Lower leg skin (tissue), 4 donors: ENCODE measurements at regions not wholly inside any gene's neighbourhood (a gene's known extent, or its start where the extent isn't known, plus 50 kb on each side); places are given as distances from the start of the nearest gene placed in this dataset.
A peak's percentile ranks its signal among the peaks of the same experiment; 100 is the strongest.

Experiments used
- DNase-seq, 2 donors: peaks; one replicate each; pipeline ENCODE4 v3.0.0-alpha.2; 2019; ENCODE audit warnings: low spot score in 2 of 2
- H3K4me3 ChIP-seq: fragments of 200-600 bp; sonication (generic); 2 replicates; pipeline ENCODE4 v1.5.1; 2017; ENCODE audit warnings: mild to moderate bottlenecking, low read depth; ENCODE audit not compliant: poor library complexity, severe bottlenecking
- CTCF ChIP-seq, 3 donors: fragments of 450-650 bp; IDR thresholded peaks; one replicate each; pipeline ENCODE4 v1.5.1; 2016; ENCODE audit warnings: antibody characterized with exemption in 3 of 3, mild to moderate bottlenecking in 3 of 3, moderate library complexity in 2 of 3
- POLR2A ChIP-seq, 2 donors: fragments of 450-650 bp; IDR thresholded peaks; one replicate each; pipeline ENCODE4 v1.6.1; 2016 to 2017; ENCODE audit warnings: antibody characterized with exemption in 2 of 2, mild to moderate bottlenecking in 1 of 2, moderate library complexity in 1 of 2
- WGBS, 2 donors: methylation state at CpG; one replicate each; pipeline ENCODE4 v1.1.5; 2018; 5-methylcytosine and 5-hydroxymethylcytosine counted together
- intact Hi-C: fragments of 100-400 bp; cut with DNase I; formaldehyde crosslinking; loops from one replicate; pipeline ENCODE4 v1.15.0; 2023; ENCODE audit warnings: low total_unique reads

GRCh38 chr11:69566001-69566400 lies 75.0 kb upstream of the CCND1 start:
- TF ChIP-seq CTCF (IDR thresholded peaks at IDR 0.05) (no peak), POLR2A (IDR thresholded peaks at IDR 0.05) (no peak)
- intact Hi-C loops, result no loop called here
- H3K4me3 ChIP-seq, result no peak overlapping the region
- DNase-seq, result no peak
- WGBS, 2 donors, result 91 to 94% methylated on average over 3 of the region's 3 CpGs

GRCh38 chr11:69567951-69568808 lies 72.8 kb upstream of the CCND1 start:
- no peak for TF ChIP-seq POLR2A (IDR thresholded peaks at IDR 0.05)
- H3K4me3 ChIP-seq, result no peak overlapping the region
- 80 to 83% methylated on average over 18 of the region's 18 CpGs for WGBS, 2 donors
- intact Hi-C loops, result no loop called here
- DNase-seq, result peak in 1 of 2 donors; percentile 76

GRCh38 chr11:69568809-69569097 lies 72.2 kb upstream of the CCND1 start:
- H3K4me3 ChIP-seq, result no peak overlapping the region
- 44 to 85% methylated on average over 4 of the region's 4 CpGs for WGBS, 2 donors
- intact Hi-C loops, result no loop called here
- TF ChIP-seq POLR2A (IDR thresholded peaks at IDR 0.05) (no peak), CTCF (IDR thresholded peaks at IDR 0.05) (no peak)
- no peak for DNase-seq

GRCh38 chr11:69569306-69570200 lies 71.4 kb upstream of the CCND1 start:
- intact Hi-C loops, result no loop called here
- H3K4me3 ChIP-seq, result no peak overlapping the region
- WGBS, 2 donors, result 89 to 90% methylated on average over 21 of the region's 21 CpGs

GRCh38 chr11:69572233-69572860 lies 68.6 kb upstream of the CCND1 start:
- TF ChIP-seq CTCF (IDR thresholded peaks at IDR 0.05), result no peak
- no peak for TF ChIP-seq POLR2A (IDR thresholded peaks at IDR 0.05)
- peak in 1 of 2 donors; percentile 59 for DNase-seq
- intact Hi-C loops, result no loop called here
- no peak overlapping the region for H3K4me3 ChIP-seq
- 87 to 90% methylated on average over 11 of the region's 11 CpGs for WGBS, 2 donors

More at GRCh38 chr11:69569306-69570200, 71.4 kb upstream of the CCND1 start:
- no peak for TF ChIP-seq CTCF (IDR thresholded peaks at IDR 0.05)
- no peak for TF ChIP-seq POLR2A (IDR thresholded peaks at IDR 0.05)
- peak in 1 of 2 donors; percentile 71 for DNase-seq

GRCh38 chr11:69572861-69573260 lies 68.1 kb upstream of the CCND1 start:
- no peak overlapping the region for H3K4me3 ChIP-seq
- TF ChIP-seq CTCF (IDR thresholded peaks at IDR 0.05), result no peak
- no peak for TF ChIP-seq POLR2A (IDR thresholded peaks at IDR 0.05)
- 72 to 89% methylated on average over 4 to 5 of the region's 5 CpGs for WGBS, 2 donors
- DNase-seq, result peak in 1 of 2 donors; percentile 17
- intact Hi-C loops, result no loop called here
